Natural killer cell (primary cell): ENCODE measurements at regions not wholly inside any gene's neighbourhood (a gene's known extent, or its start where the extent isn't known, plus 50 kb on each side); places are given as distances from the start of the nearest gene placed in this dataset.

Experiments used
- ATAC-seq, 3 donors: fragments of 150-1000 bp in 2 of 3; fragments of 200-7000 bp in 1 of 3; cut with Tn5 transposase; 1 replicate in 1 of 3; 2 replicates in 2 of 3; pipeline ENCODE4 v1.10.0; 2021; ENCODE audit warnings: mild to moderate bottlenecking in 2 of 3, moderate library complexity in 2 of 3
- DNase-seq, 2 donors: peaks; one replicate each; pipeline versions ENCODE4 v3.0.0 to v3.0.0-alpha.2; 2013 to 2021; ENCODE audit warnings: mixed read lengths in 1 of 2
- H3K27ac ChIP-seq: one replicate; pipeline ENCODE4 v1.5.1; 2013; ENCODE audit warnings: mild to moderate bottlenecking, low read length
- H3K27me3 ChIP-seq: one replicate; pipeline ENCODE4 v1.6.1; 2013; ENCODE audit warnings: low read length; ENCODE audit not compliant: control insufficient read depth, insufficient read depth
- H3K36me3 ChIP-seq: one replicate; pipeline ENCODE4 v1.6.1; 2013; ENCODE audit warnings: low read length; ENCODE audit not compliant: control insufficient read depth, insufficient read depth
- H3K4me1 ChIP-seq: one replicate; pipeline ENCODE4 v1.6.1; 2013; ENCODE audit warnings: low read length; ENCODE audit not compliant: control insufficient read depth, insufficient read depth
- H3K4me3 ChIP-seq: one replicate; pipeline ENCODE4 v1.5.1; 2013; ENCODE audit warnings: low read length
- H3K9me3 ChIP-seq: one replicate; pipeline ENCODE4 v1.6.1; 2013; ENCODE audit warnings: low read length; ENCODE audit not compliant: control insufficient read depth, insufficient read depth
- H3K27ac Mint-ChIP-seq, 2 donors: one replicate each; pipeline ENCODE4 v1.8.0; 2022; ENCODE audit warnings: mild to moderate bottlenecking in 2 of 2, mixed read lengths in 2 of 2, moderate library complexity in 1 of 2
- H3K27me3 Mint-ChIP-seq, 2 donors: one replicate each; pipeline ENCODE4 v1.8.0; 2022; ENCODE audit warnings: low read depth in 2 of 2, mixed read lengths in 2 of 2
- H3K36me3 Mint-ChIP-seq: one replicate; pipeline ENCODE4 v1.8.0; 2022; ENCODE audit warnings: mixed read lengths
- H3K4me1 Mint-ChIP-seq, 2 donors: one replicate each; pipeline ENCODE4 v1.8.0; 2022; ENCODE audit warnings: mixed read lengths in 2 of 2
- H3K4me3 Mint-ChIP-seq: one replicate; pipeline ENCODE4 v1.8.0; 2022; ENCODE audit warnings: mild to moderate bottlenecking, moderate library complexity, mixed read lengths
- H3K9me3 Mint-ChIP-seq, 2 donors: one replicate each; pipeline ENCODE4 v1.8.0; 2022; ENCODE audit warnings: mixed read lengths in 2 of 2
- CTCF ChIP-seq: fragments of 200-600 bp; IDR thresholded peaks from one replicate; pipeline ENCODE4 v1.8.0; 2022; ENCODE audit warnings: antibody characterized with exemption
- WGBS: methylation state at CpG from one replicate; pipeline ENCODE4 v1.1.7; 2013; ENCODE audit warnings: missing lambda C conversion rate; ENCODE audit not compliant: insufficient coverage; 5-methylcytosine and 5-hydroxymethylcytosine counted together
- intact Hi-C: fragments of 100-400 bp; cut with micrococcal nuclease; formaldehyde crosslinking; loops from one replicate; pipeline ENCODE4 v1.14.2; 2022

GRCh38 chr13:80946008-80946802 is 605.3 kb upstream of the SPRY2 start:
- Histone ChIP-seq H3K4me3 (no peak overlapping the region), H3K27ac (no peak overlapping the region), H3K36me3 (no peaks in the 10 kb centered on the region), H3K9me3 (no peaks in the 10 kb centered on the region), H3K27me3 (no peaks in the 10 kb centered on the region), H3K4me1 (no peaks in the 10 kb centered on the region)
- DNase-seq, result no peak
- H3K27me3 Mint-ChIP-seq, result no peaks in the 10 kb centered on the region
- no peak overlapping the region for H3K4me3 Mint-ChIP-seq
- H3K4me1 Mint-ChIP-seq, result no peaks in the 10 kb centered on the region
- ATAC-seq, result no peak
- TF ChIP-seq CTCF, result no peak
- H3K27ac Mint-ChIP-seq, result no peak overlapping the region
- 36% methylated on average over 2 of the region's 4 CpGs for WGBS
- no peaks in the 10 kb centered on the region for H3K36me3 Mint-ChIP-seq
- H3K9me3 Mint-ChIP-seq, result no peaks in the 10 kb centered on the region
- intact Hi-C loops, result no loop called here

- intact Hi-C loops, result no loop called here
- no peaks in the 10 kb centered on the region for H3K36me3 ChIP-seq
Observed at GRCh38 chr13:80945328-80945727, 604.4 kb upstream of the SPRY2 start.

GRCh38 chr13:80939581-80939980 is 598.7 kb upstream of the SPRY2 start:
- H3K4me1 Mint-ChIP-seq, result no peaks in the 10 kb centered on the region
- H3K27ac Mint-ChIP-seq, result no peak overlapping the region
- no peaks in the 10 kb centered on the region for H3K27me3 Mint-ChIP-seq
- H3K4me1 ChIP-seq, result no peaks in the 10 kb centered on the region
- intact Hi-C loops, result no loop called here
- no peaks in the 10 kb centered on the region for H3K9me3 ChIP-seq
- H3K4me3 Mint-ChIP-seq, result no peak overlapping the region
- H3K27me3 ChIP-seq, result no peaks in the 10 kb centered on the region
- no peaks in the 10 kb centered on the region for H3K36me3 Mint-ChIP-seq
- H3K4me3 ChIP-seq, result no peak overlapping the region
- ATAC-seq (no peak), DNase-seq (no peak)
- H3K36me3 ChIP-seq, result no peaks in the 10 kb centered on the region
- no peak overlapping the region for H3K27ac ChIP-seq
- no peak for TF ChIP-seq CTCF
- WGBS, result 81% methylated on average over 2 of the region's 2 CpGs
- H3K9me3 Mint-ChIP-seq, result no peaks in the 10 kb centered on the region

More at GRCh38 chr13:80945328-80945727, 604.4 kb upstream of the SPRY2 start:
- Histone ChIP-seq H3K27me3 (no peaks in the 10 kb centered on the region), H3K9me3 (no peaks in the 10 kb centered on the region), H3K4me1 (no peaks in the 10 kb centered on the region), H3K27ac (no peak overlapping the region), H3K4me3 (no peak overlapping the region)
- Mint-ChIP-seq H3K4me1 (no peaks in the 10 kb centered on the region), H3K9me3 (no peaks in the 10 kb centered on the region), H3K27me3 (no peaks in the 10 kb centered on the region), H3K27ac (no peak overlapping the region), H3K4me3 (no peak overlapping the region), H3K36me3 (no peaks in the 10 kb centered on the region)
- TF ChIP-seq CTCF, result no peak
- ATAC-seq, result no peak
- 97% methylated on average over 3 of the region's 3 CpGs for WGBS
- DNase-seq, result no peak

GRCh38 chr13:80931766-80932165 is 590.8 kb upstream of the SPRY2 start:
- Histone ChIP-seq H3K4me1 (no peaks in the 10 kb centered on the region), H3K27ac (no peak overlapping the region), H3K27me3 (no peaks in the 10 kb centered on the region), H3K36me3 (no peaks in the 10 kb centered on the region), H3K4me3 (no peak overlapping the region), H3K9me3 (no peaks in the 10 kb centered on the region)
- no peaks in the 10 kb centered on the region for H3K4me1 Mint-ChIP-seq
- H3K27ac Mint-ChIP-seq, result no peak overlapping the region
- DNase-seq (no peak), ATAC-seq (no peak)
- 87% methylated on average over 2 of the region's 2 CpGs for WGBS
- H3K4me3 Mint-ChIP-seq, result no peak overlapping the region
- no peaks in the 10 kb centered on the region for H3K27me3 Mint-ChIP-seq
- intact Hi-C loops, result no loop called here
- no peak for TF ChIP-seq CTCF
- H3K36me3 Mint-ChIP-seq, result no peaks in the 10 kb centered on the region
- H3K9me3 Mint-ChIP-seq, result no peaks in the 10 kb centered on the region
